T-helper 1 cell treated with Interleukin-12 subunit alpha and Interleukin-12 subunit beta and Interleukin-4 antibody, amounts not matched to agents 30 μg/mL and 1 μg/mL, for 36 hours (primary cell): ENCODE measurements at regions not wholly inside any gene's neighbourhood (a gene's known extent, or its start where the extent isn't known, plus 50 kb on each side); places are given as distances from the start of the nearest gene placed in this dataset.
"Not testable (repeated sequence)": the region's sequence is repeated elsewhere in the genome, so short reads cannot be mapped to it uniquely, and the experiment has no call there.

Experiments
- H3K27ac Mint-ChIP-seq: one replicate; pipeline ENCODE4 v1.8.0; 2021; ENCODE audit warnings: mild to moderate bottlenecking, mixed read lengths
- H3K27me3 Mint-ChIP-seq: one replicate; pipeline ENCODE4 v1.8.0; 2021; ENCODE audit warnings: low read depth, mixed read lengths
- H3K36me3 Mint-ChIP-seq: one replicate; pipeline ENCODE4 v1.8.0; 2021; ENCODE audit warnings: low read depth, mixed read lengths
- H3K4me1 Mint-ChIP-seq: one replicate; pipeline ENCODE4 v1.8.0; 2021; ENCODE audit warnings: low read depth, mixed read lengths
- H3K4me3 Mint-ChIP-seq: one replicate; pipeline ENCODE4 v1.8.0; 2021; ENCODE audit warnings: mild to moderate bottlenecking, moderate library complexity, mixed read lengths
- H3K9me3 Mint-ChIP-seq: one replicate; pipeline ENCODE4 v1.8.0; 2021; ENCODE audit warnings: mixed read lengths

GRCh38 chr3:20517316-20517715, 331.3 kb upstream of the SGO1 start:
- not testable (repeated sequence) for H3K4me3 Mint-ChIP-seq, H3K4me1 Mint-ChIP-seq

GRCh38 chr3:20516311-20516710, 330.3 kb upstream of the SGO1 start:
- no peaks in the 10 kb centered on the region for H3K9me3 Mint-ChIP-seq
- H3K27ac Mint-ChIP-seq: no peak overlapping the region
- no peaks in the 10 kb centered on the region for H3K4me1 Mint-ChIP-seq
- H3K27me3 Mint-ChIP-seq: no peaks in the 10 kb centered on the region
- H3K36me3 Mint-ChIP-seq: no peaks in the 10 kb centered on the region
- H3K4me3 Mint-ChIP-seq: no peak overlapping the region

More at GRCh38 chr3:20517316-20517715, 331.3 kb upstream of the SGO1 start:
- H3K27ac Mint-ChIP-seq, H3K9me3 Mint-ChIP-seq, H3K27me3 Mint-ChIP-seq, H3K36me3 Mint-ChIP-seq: not testable (repeated sequence)

- Mint-ChIP-seq H3K27me3 (no peaks in the 10 kb centered on the region), H3K27ac (no peak overlapping the region), H3K36me3 (no peaks in the 10 kb centered on the region), H3K4me1 (no peaks in the 10 kb centered on the region), H3K9me3 (no peaks in the 10 kb centered on the region), H3K4me3 (no peak overlapping the region)
These were observed 329.8 kb upstream of the SGO1 start for GRCh38 chr3:20515834-20516233.

DNA sequence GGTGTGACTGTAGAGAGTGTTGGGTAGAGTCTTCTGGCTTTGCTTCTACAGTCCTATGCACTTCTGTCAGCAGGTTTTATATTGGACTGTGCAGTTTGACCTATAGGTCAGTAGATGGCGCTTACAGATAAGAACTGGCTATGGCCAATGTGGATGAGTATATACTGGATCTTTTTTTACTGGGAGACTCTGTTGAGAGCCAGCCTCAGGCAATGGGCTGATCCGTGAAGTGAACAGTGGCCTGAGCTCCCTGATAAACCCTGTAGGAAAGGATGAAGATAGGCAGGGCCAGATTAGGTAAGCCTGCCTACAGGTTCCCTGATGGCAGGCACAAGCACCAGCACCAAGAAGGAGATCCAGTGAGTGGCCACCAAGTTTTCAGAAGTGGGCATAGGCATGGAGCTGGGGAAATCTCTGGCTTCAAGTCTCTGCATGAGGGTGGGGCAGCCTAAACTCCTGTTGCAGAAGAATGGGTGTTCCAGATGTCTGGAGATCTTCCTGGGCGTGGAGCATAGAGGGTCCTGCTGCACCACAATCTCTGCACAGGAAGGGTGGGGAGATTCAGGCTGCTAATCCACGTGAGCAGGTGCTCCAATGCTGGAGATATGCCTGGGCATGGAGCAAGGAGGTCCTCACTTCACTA, 326.0 kb upstream of the SGO1 start:
- Mint-ChIP-seq H3K4me3 (no peak overlapping the region), H3K36me3 (no peaks in the 10 kb centered on the region), H3K9me3 (no peaks in the 10 kb centered on the region), H3K4me1 (no peaks in the 10 kb centered on the region), H3K27me3 (no peaks in the 10 kb centered on the region), H3K27ac (no peak overlapping the region)

DNA sequence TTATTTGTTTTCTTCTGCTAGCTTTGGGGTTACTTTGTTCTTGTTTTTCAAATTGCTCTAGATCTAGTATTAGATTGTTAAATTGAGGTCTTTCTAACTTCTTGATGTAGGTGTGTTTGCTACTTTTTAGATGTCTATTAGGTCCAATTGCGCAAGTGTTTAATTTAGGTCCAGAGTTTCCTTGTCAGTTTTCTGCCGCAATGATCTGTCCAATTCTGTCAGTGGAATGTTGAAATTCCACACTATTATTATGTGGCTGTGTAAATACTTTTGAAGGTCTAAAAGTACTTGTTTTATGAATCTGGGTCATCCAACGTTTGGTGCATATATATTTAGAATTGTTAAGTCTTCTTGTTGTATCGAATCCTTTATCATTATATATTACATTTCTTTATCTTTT, 324.4 kb upstream of the SGO1 start:
- H3K27ac Mint-ChIP-seq: no peak overlapping the region
- H3K9me3 Mint-ChIP-seq: no peaks in the 10 kb centered on the region
- no peak overlapping the region for H3K4me3 Mint-ChIP-seq
- H3K4me1 Mint-ChIP-seq: no peaks in the 10 kb centered on the region
- no peaks in the 10 kb centered on the region for H3K36me3 Mint-ChIP-seq
- no peaks in the 10 kb centered on the region for H3K27me3 Mint-ChIP-seq

DNA sequence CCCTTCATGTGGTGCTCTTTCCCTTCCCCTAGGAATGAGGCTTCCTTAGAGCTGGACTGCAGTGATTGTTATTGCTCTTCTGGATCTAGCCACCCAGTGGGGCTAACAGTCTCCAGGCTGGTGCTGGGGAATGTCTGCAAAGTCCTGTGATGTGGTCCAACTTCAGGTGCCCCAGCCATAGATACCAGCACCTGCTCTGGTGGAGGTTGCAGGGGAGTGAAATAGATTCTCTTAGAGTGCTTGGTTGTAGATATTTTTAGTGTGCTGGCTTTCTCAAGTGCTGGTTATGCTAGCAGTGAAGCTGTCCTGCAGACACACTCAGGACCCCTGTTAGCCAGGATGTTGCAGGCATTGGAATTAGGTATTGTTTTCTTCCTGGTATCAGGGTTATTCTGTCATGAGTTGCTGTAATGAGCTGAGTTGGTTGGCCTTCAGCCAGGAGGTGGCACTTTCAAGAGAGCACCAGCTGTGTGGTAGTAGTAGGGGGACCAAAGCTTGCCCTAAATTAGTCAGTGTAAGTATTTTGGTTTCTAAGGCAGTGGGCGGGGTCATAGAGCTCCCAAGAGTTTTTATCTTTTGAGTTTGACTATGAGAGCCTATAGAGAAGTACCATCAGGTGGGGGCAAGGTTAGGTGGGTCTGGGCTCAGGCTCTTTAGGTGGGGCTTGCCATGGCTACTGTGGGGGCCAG, 317.5 kb upstream of the SGO1 start:
- no peak overlapping the region for H3K27ac Mint-ChIP-seq
- no peaks in the 10 kb centered on the region for H3K4me1 Mint-ChIP-seq
- no peak overlapping the region for H3K4me3 Mint-ChIP-seq
- H3K9me3 Mint-ChIP-seq: peaks cover 14% of the 10 kb centered on the region
- H3K36me3 Mint-ChIP-seq: no peaks in the 10 kb centered on the region
- H3K27me3 Mint-ChIP-seq: no peaks in the 10 kb centered on the region

DNA sequence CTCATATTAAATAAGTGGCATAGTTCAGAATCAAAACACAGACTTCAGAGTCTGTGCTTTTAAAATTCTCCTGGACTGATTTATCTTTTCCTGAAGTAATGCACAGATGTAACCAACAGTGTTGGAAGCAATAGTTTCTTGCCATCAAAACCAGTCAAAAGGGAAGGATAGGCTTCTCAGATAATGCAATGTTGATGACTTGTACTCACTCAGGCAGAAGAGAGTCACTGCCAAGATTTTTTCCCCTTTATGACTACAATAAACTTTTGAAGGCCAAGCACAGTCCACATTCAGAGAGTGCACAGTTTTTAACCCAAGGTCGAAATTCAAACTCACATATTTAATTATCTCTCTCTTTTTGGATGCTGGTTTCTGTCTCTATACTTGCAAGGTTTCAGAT, 305.0 kb upstream of the SGO1 start:
- Mint-ChIP-seq H3K4me1 (no peaks in the 10 kb centered on the region), H3K9me3 (no peaks in the 10 kb centered on the region), H3K36me3 (no peaks in the 10 kb centered on the region), H3K27ac (no peak overlapping the region), H3K4me3 (no peak overlapping the region), H3K27me3 (no peaks in the 10 kb centered on the region)

DNA sequence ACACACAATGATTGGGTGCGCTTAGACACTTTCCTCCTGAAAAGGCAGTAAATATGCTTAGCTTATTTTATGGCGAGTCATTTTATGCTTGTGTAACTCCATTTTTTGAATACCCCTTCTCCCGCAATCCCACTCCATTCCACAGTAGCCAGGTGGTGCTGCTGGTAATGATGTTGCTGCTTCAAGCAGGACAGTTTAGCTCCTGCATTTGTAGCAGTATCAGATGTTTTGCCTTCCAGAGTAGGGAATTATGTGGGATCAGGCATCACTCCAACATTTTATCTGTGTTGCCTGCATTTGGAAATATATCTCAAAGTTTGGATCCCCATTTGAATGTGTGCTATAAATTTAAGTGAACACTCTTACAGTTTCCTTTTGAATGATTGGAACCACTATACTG, 302.1 kb upstream of the SGO1 start:
- no peak overlapping the region for H3K4me3 Mint-ChIP-seq
- no peaks in the 10 kb centered on the region for H3K36me3 Mint-ChIP-seq
- no peaks in the 10 kb centered on the region for H3K27me3 Mint-ChIP-seq
- no peak overlapping the region for H3K27ac Mint-ChIP-seq
- H3K4me1 Mint-ChIP-seq: no peaks in the 10 kb centered on the region
- peaks cover 10% of the 10 kb centered on the region for H3K9me3 Mint-ChIP-seq

GRCh38 chr3:20484126-20484525, 298.1 kb upstream of the SGO1 start:
- no peak overlapping the region for H3K4me3 Mint-ChIP-seq
- no peaks in the 10 kb centered on the region for H3K27me3 Mint-ChIP-seq
- no peak overlapping the region for H3K27ac Mint-ChIP-seq
- H3K9me3 Mint-ChIP-seq: peaks cover 21% of the 10 kb centered on the region
- H3K36me3 Mint-ChIP-seq: no peaks in the 10 kb centered on the region
- H3K4me1 Mint-ChIP-seq: no peaks in the 10 kb centered on the region

GRCh38 chr3:20482350-20482749, 296.3 kb upstream of the SGO1 start:
- Mint-ChIP-seq H3K9me3 (peaks cover 21% of the 10 kb centered on the region), H3K27ac (no peak overlapping the region), H3K36me3 (no peaks in the 10 kb centered on the region), H3K27me3 (no peaks in the 10 kb centered on the region), H3K4me3 (no peak overlapping the region), H3K4me1 (no peaks in the 10 kb centered on the region)

- no peak overlapping the region for H3K27ac Mint-ChIP-seq
- no peaks in the 10 kb centered on the region for H3K4me1 Mint-ChIP-seq
- no peaks in the 10 kb centered on the region for H3K36me3 Mint-ChIP-seq
- peaks cover 21% of the 10 kb centered on the region for H3K9me3 Mint-ChIP-seq
- H3K4me3 Mint-ChIP-seq: no peak overlapping the region
- no peaks in the 10 kb centered on the region for H3K27me3 Mint-ChIP-seq
These were observed 294.9 kb upstream of the SGO1 start for GRCh38 chr3:20480786-20481365.

DNA sequence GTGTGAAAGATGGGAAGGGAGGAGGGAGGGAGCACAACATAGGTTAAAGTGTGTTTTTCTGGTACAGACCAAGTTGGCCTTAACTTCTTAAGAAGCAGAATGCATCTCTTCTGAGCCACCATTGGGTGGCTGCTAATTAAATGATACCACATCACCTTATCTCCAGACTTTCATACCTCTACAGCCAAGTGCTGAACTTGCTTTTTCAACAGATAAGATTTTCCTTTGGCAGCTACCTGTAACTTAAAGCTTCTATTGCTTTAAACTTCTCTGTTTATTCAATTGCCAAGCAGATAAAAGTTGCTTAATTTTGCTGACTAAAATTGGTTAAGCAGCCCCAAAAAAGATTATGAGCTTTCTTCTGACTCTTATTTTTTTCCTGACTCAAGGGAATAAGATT, 292.4 kb upstream of the SGO1 start:
- Mint-ChIP-seq H3K4me3 (no peak overlapping the region), H3K27ac (no peak overlapping the region), H3K4me1 (no peaks in the 10 kb centered on the region)

DNA sequence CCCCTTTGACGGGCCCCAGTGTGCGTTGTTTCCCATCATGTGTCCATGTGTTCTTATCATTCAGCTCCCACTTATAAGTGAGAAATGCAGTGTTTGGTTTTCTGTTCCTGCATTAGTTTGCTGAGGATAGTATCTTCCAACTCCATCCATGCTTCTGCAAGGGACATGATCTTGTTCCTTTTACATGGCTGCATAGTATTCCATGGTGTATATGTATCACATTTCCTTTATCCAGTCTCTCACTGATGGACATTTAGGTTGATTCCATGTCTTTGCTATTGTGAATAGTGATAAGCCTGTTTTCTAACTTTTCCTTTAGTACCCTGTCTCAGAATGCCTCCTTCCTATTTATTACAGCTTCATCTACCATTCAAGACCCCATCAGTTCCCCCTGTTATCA, 278.2 kb upstream of the SGO1 start:
- not testable (repeated sequence) for H3K4me1 Mint-ChIP-seq

More for the DNA sequence above, 292.4 kb upstream of the SGO1 start:
- Mint-ChIP-seq H3K9me3 (peaks cover 12% of the 10 kb centered on the region), H3K27me3 (no peaks in the 10 kb centered on the region), H3K36me3 (no peaks in the 10 kb centered on the region)

GRCh38 chr3:20462723-20463122, 276.7 kb upstream of the SGO1 start:
- no peaks in the 10 kb centered on the region for H3K27me3 Mint-ChIP-seq
- H3K36me3 Mint-ChIP-seq: no peaks in the 10 kb centered on the region
- H3K9me3 Mint-ChIP-seq: peaks cover 36% of the 10 kb centered on the region
- H3K4me1 Mint-ChIP-seq: no peaks in the 10 kb centered on the region
- H3K4me3 Mint-ChIP-seq: no peak overlapping the region
- H3K27ac Mint-ChIP-seq: no peak overlapping the region

More for the DNA sequence above, 278.2 kb upstream of the SGO1 start:
- not testable (repeated sequence) for H3K27me3 Mint-ChIP-seq, H3K4me3 Mint-ChIP-seq, H3K27ac Mint-ChIP-seq, H3K36me3 Mint-ChIP-seq
- peaks cover 39% of the 10 kb centered on the region for H3K9me3 Mint-ChIP-seq

- Mint-ChIP-seq H3K27ac (no peak overlapping the region), H3K4me3 (no peak overlapping the region), H3K27me3 (no peaks in the 10 kb centered on the region), H3K4me1 (no peaks in the 10 kb centered on the region), H3K36me3 (no peaks in the 10 kb centered on the region), H3K9me3 (peaks cover 36% of the 10 kb centered on the region)
These were observed 276.2 kb upstream of the SGO1 start for GRCh38 chr3:20462226-20462625.
